ENCODE measurements at regions not wholly inside any gene's neighbourhood (a gene's known extent, or its start where the extent isn't known, plus 50 kb on each side); places are given as distances from the start of the nearest gene placed in this dataset.
A peak's percentile ranks its signal among the peaks of the same experiment; 100 is the strongest.

GRCh38 chr10:7484456-7485243 lies 73.8 kb upstream of the SFMBT2 start:
- H3K27me3 ChIP-seq: no peaks in the 10 kb centered on the region
- H3K9me3 ChIP-seq: no peaks in the 10 kb centered on the region
- intact Hi-C loops (cut with DNase I): no loop called here
- H3K36me3 ChIP-seq: no peaks in the 10 kb centered on the region
- TF ChIP-seq CTCF (IDR thresholded peaks at IDR 0.05): no peak
- peak in 3 of 4 donors; percentile 28 to 56 (median 49) for ATAC-seq
- WGBS, 2 donors: 42 to 46% methylated on average over 12 of the region's 12 CpGs
- H3K27ac ChIP-seq: no peak overlapping the region
- no peak for FAIRE-seq
- H3K4me3 ChIP-seq: no peak overlapping the region
- peaks cover 0 to 7% (median 0%) of the 10 kb centered on the region in 3 donors for H3K4me1 ChIP-seq
- DNase-seq: no peak

GRCh38 chr10:7483848-7484247 lies 73.0 kb upstream of the SFMBT2 start:
- H3K9me3 ChIP-seq: no peaks in the 10 kb centered on the region
- H3K36me3 ChIP-seq: no peaks in the 10 kb centered on the region
- no peak overlapping the region for H3K4me3 ChIP-seq
- H3K4me1 ChIP-seq: peaks cover 0 to 4% (median 0%) of the 10 kb centered on the region in 3 donors
- intact Hi-C loops (cut with DNase I): no loop called here
- DNase-seq: no peak
- no peak overlapping the region for H3K27ac ChIP-seq
- TF ChIP-seq CTCF (IDR thresholded peaks at IDR 0.05): no peak
- no peak for FAIRE-seq
- 66 to 74% methylated on average over 9 of the region's 9 CpGs for WGBS, 2 donors
- no peak for ATAC-seq
- no peaks in the 10 kb centered on the region for H3K27me3 ChIP-seq

GRCh38 chr10:7482992-7483391 lies 72.2 kb upstream of the SFMBT2 start:
- H3K4me1 ChIP-seq: no peaks in the 10 kb centered on the region
- no peaks in the 10 kb centered on the region for H3K36me3 ChIP-seq
- 80 to 82% methylated on average over 8 of the region's 8 CpGs for WGBS, 2 donors
- no peak overlapping the region for H3K4me3 ChIP-seq
- H3K9me3 ChIP-seq: no peaks in the 10 kb centered on the region
- TF ChIP-seq CTCF (IDR thresholded peaks at IDR 0.05): no peak
- intact Hi-C loops (cut with DNase I): no loop called here
- no peak overlapping the region for H3K27ac ChIP-seq
- no peak for FAIRE-seq
- ATAC-seq: no peak
- no peaks in the 10 kb centered on the region for H3K27me3 ChIP-seq
- no peak for DNase-seq

DNA sequence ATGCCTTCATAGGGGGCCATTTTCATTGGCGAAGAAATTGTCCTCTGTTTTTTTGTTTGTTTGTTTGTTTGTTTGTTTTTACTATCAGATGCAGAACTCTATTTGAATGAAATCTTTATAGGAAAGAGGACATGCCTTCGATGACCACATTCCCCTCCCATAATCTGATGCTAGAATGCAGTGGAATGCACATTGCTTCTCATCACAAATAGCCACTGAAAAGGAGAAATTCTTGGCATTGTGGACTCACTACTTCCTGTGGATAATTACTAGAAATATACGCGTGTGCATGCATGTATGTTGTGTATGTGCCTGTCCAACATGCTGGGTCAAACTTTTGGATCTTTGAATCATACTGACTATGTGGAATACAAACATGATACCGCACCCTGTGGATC lies 70.5 kb upstream of the SFMBT2 start:
- FAIRE-seq: no peak

More for the DNA sequence above, 70.5 kb upstream of the SFMBT2 start:
- Histone ChIP-seq H3K4me3 (no peak overlapping the region), H3K27ac (no peak overlapping the region), H3K36me3 (no peaks in the 10 kb centered on the region), H3K27me3 (no peaks in the 10 kb centered on the region), H3K9me3 (no peaks in the 10 kb centered on the region), H3K4me1 (no peaks in the 10 kb centered on the region)
- ATAC-seq (no peak), DNase-seq (no peak)
- no peak for TF ChIP-seq CTCF (IDR thresholded peaks at IDR 0.05)
- intact Hi-C loops (cut with DNase I): no loop called here
- 58 to 64% methylated on average over 5 of the region's 5 CpGs for WGBS, 2 donors
